Fibroblast of mammary gland (primary cell): ENCODE measurements at regions not wholly inside any gene's neighbourhood (a gene's known extent, or its start where the extent isn't known, plus 50 kb on each side); places are given as distances from the start of the nearest gene placed in this dataset.

ENCODE experiments used
- DNase-seq: peaks from one replicate; pipeline ENCODE4 v3.0.0-alpha.2; 2010; ENCODE audit warnings: low read depth
- H3K4me3 ChIP-seq: 2 replicates; pipeline ENCODE4 v1.5.1; 2011; ENCODE audit warnings: low read depth, mild to moderate bottlenecking, low read length, moderate library complexity; ENCODE audit not compliant: control insufficient read depth
- TF ChIP-seq, protein P1 (sequence below): conservative IDR thresholded peaks from 2 replicates; pipeline ENCODE4 v1.5.1; 2011; ENCODE audit warnings: low read depth, low read length, inconsistent platforms; ENCODE audit not compliant: control insufficient read depth, insufficient read depth

GRCh38 chr3:102235679-102236078 is 199.1 kb upstream of the ZPLD1 start:
- TF ChIP-seq, protein P1, sequence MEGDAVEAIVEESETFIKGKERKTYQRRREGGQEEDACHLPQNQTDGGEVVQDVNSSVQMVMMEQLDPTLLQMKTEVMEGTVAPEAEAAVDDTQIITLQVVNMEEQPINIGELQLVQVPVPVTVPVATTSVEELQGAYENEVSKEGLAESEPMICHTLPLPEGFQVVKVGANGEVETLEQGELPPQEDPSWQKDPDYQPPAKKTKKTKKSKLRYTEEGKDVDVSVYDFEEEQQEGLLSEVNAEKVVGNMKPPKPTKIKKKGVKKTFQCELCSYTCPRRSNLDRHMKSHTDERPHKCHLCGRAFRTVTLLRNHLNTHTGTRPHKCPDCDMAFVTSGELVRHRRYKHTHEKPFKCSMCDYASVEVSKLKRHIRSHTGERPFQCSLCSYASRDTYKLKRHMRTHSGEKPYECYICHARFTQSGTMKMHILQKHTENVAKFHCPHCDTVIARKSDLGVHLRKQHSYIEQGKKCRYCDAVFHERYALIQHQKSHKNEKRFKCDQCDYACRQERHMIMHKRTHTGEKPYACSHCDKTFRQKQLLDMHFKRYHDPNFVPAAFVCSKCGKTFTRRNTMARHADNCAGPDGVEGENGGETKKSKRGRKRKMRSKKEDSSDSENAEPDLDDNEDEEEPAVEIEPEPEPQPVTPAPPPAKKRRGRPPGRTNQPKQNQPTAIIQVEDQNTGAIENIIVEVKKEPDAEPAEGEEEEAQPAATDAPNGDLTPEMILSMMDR = peak; percentile 87
- peak; percentile 60 for DNase-seq
- no peak overlapping the region for H3K4me3 ChIP-seq

- TF ChIP-seq, protein P1 = no peak
- no peak overlapping the region for H3K4me3 ChIP-seq
- no peak for DNase-seq
Observed at GRCh38 chr3:102237181-102237580, 197.6 kb upstream of the ZPLD1 start.

GRCh38 chr3:102237838-102238237 is 197.0 kb upstream of the ZPLD1 start:
- DNase-seq = no peak
- TF ChIP-seq, protein P1 = no peak
- no peak overlapping the region for H3K4me3 ChIP-seq

- no peak overlapping the region for H3K4me3 ChIP-seq
- TF ChIP-seq, protein P1 = no peak
- no peak for DNase-seq
Observed at GRCh38 chr3:102238362-102238761, 196.5 kb upstream of the ZPLD1 start.

DNA sequence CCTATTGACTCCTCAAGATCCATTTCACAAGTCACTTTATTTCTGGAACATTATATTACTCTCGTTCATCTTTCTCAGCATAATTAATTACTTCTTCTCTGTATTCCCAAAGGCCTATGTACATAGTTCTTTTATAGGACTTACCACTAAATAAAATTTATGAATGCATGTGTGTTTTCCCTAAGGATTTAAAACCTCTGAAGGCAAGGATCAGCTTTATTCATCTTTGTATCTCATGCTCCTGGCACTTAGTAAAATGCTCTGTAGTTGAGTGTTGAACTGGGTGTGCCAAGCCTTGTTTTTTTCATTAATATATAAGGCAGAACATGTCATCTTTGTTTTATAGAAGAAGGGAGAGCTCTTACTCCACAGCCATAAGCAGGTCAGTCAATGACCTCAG is 194.1 kb upstream of the ZPLD1 start:
- DNase-seq = peak; percentile 16
- no peak overlapping the region for H3K4me3 ChIP-seq
- TF ChIP-seq, protein P1 = no peak

- DNase-seq = no peak
- TF ChIP-seq, protein P1 = no peak
- H3K4me3 ChIP-seq = no peak overlapping the region
Observed at GRCh38 chr3:102248981-102249705, 185.7 kb upstream of the ZPLD1 start.

DNA sequence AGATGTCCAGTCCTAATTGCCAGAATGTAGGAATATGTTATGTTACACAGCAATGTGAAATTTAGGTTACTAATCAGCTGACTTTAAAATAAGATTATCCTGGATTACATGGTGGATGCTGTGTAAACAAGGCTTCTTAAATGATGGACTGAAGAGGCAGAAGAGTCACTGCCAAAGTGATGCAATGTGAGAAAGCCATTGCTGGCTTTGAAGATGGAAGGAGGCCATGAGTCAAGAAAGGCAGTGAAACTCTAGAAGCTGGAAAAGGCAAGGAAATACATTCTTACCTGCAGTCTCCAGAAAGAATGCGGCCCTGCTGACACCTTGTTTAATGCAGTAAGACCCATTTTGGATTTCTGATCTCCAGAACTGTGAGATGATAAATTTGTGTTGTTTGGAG is 179.1 kb upstream of the ZPLD1 start:
- no peak overlapping the region for H3K4me3 ChIP-seq
- DNase-seq = no peak
- TF ChIP-seq, protein P1 = no peak
